ENCODE measurements at regions not wholly inside any gene's neighbourhood (a gene's known extent, or its start where the extent isn't known, plus 50 kb on each side); places are given as distances from the start of the nearest gene placed in this dataset.

GRCh38 chr6:153816366-153816765 is 222.7 kb upstream of the OPRM1 start:
- TF ChIP-seq TAF1 (IDR thresholded peaks at IDR 0.05; ENCODE audit: borderline replicate concordance, low read depth, low read length) (no peak), POLR2A (IDR thresholded peaks at IDR 0.05; ENCODE audit: low read depth, low read length) (no peak), POLR2AphosphoS5 (IDR thresholded peaks at IDR 0.05; ENCODE audit: low read depth, low read length) (no peak)

Measured in GM12892 (cell line).